ENCODE measurements at regions not wholly inside any gene's neighbourhood (a gene's known extent, or its start where the extent isn't known, plus 50 kb on each side); places are given as distances from the start of the nearest gene placed in this dataset.
A peak's percentile ranks its signal among the peaks of the same experiment; 100 is the strongest.
"Not testable (repeated sequence)": the region's sequence is repeated elsewhere in the genome, so short reads cannot be mapped to it uniquely, and the experiment has no call there.

GRCh38 chr17:21823090-21823489 is 130.8 kb downstream of the KCNJ18 start:
- no peak for DNase-seq
- CTCF ChIA-PET: no interaction called here
- Mint-ChIP-seq H3K36me3 (no peaks in the 10 kb centered on the region), H3K4me1 (no peaks in the 10 kb centered on the region), H3K4me3 (no peak overlapping the region), H3K9me3 (no peaks in the 10 kb centered on the region), H3K27ac (no peak overlapping the region), H3K27me3 (no peaks in the 10 kb centered on the region)

- no peaks in the 10 kb centered on the region for H3K36me3 Mint-ChIP-seq
- no peak for DNase-seq
- no peaks in the 10 kb centered on the region for H3K9me3 Mint-ChIP-seq
- no peaks in the 10 kb centered on the region for H3K27me3 Mint-ChIP-seq
- CTCF ChIA-PET: no interaction called here
- no peak overlapping the region for H3K4me3 Mint-ChIP-seq
- H3K27ac Mint-ChIP-seq: no peak overlapping the region
- no peaks in the 10 kb centered on the region for H3K4me1 Mint-ChIP-seq
Observed at GRCh38 chr17:21823643-21824042, 131.3 kb downstream of the KCNJ18 start.

GRCh38 chr17:21841839-21842238 is 149.5 kb downstream of the KCNJ18 start:
- H3K27ac Mint-ChIP-seq: peak overlapping the region; percentile 76
- H3K4me1 Mint-ChIP-seq: no peaks in the 10 kb centered on the region
- peaks cover 2% of the 10 kb centered on the region for H3K36me3 Mint-ChIP-seq
- no peak for DNase-seq
- H3K4me3 Mint-ChIP-seq: no peak overlapping the region
- CTCF ChIA-PET: no interaction called here
- H3K9me3 Mint-ChIP-seq: peaks cover 19% of the 10 kb centered on the region
- peaks cover 4% of the 10 kb centered on the region for H3K27me3 Mint-ChIP-seq

GRCh38 chr17:21842332-21843317 is 150.3 kb downstream of the KCNJ18 start:
- no peaks in the 10 kb centered on the region for H3K4me1 Mint-ChIP-seq
- H3K36me3 Mint-ChIP-seq: peaks cover 2% of the 10 kb centered on the region
- no peak overlapping the region for H3K4me3 Mint-ChIP-seq
- peaks cover 19% of the 10 kb centered on the region for H3K9me3 Mint-ChIP-seq
- peaks cover 4% of the 10 kb centered on the region for H3K27me3 Mint-ChIP-seq
- DNase-seq: no peak
- no peak overlapping the region for H3K27ac Mint-ChIP-seq
- CTCF ChIA-PET: no interaction called here

- CTCF ChIA-PET: no interaction called here
- Mint-ChIP-seq H3K4me1 (no peaks in the 10 kb centered on the region), H3K4me3 (no peak overlapping the region), H3K36me3 (peaks cover 2% of the 10 kb centered on the region), H3K9me3 (peaks cover 23% of the 10 kb centered on the region), H3K27me3 (peaks cover 4% of the 10 kb centered on the region), H3K27ac (no peak overlapping the region)
- DNase-seq: no peak
Observed at GRCh38 chr17:21843318-21843865, 151.1 kb downstream of the KCNJ18 start.

- H3K4me3 Mint-ChIP-seq: no peak overlapping the region
- H3K27ac Mint-ChIP-seq: peak overlapping the region; percentile 70
- DNase-seq: no peak
- peaks cover 4% of the 10 kb centered on the region for H3K27me3 Mint-ChIP-seq
- CTCF ChIA-PET: no interaction called here
- peaks cover 2% of the 10 kb centered on the region for H3K36me3 Mint-ChIP-seq
- peaks cover 26% of the 10 kb centered on the region for H3K9me3 Mint-ChIP-seq
- no peaks in the 10 kb centered on the region for H3K4me1 Mint-ChIP-seq
Observed at GRCh38 chr17:21843951-21844590, 151.7 kb downstream of the KCNJ18 start.

GRCh38 chr17:21848510-21848909 is 156.2 kb downstream of the KCNJ18 start:
- DNase-seq, H3K4me1 Mint-ChIP-seq, H3K36me3 Mint-ChIP-seq, H3K4me3 Mint-ChIP-seq, CTCF ChIA-PET, H3K27me3 Mint-ChIP-seq, H3K27ac Mint-ChIP-seq: not testable (repeated sequence)
- peaks cover 31% of the 10 kb centered on the region for H3K9me3 Mint-ChIP-seq

- H3K9me3 Mint-ChIP-seq: peaks cover 31% of the 10 kb centered on the region
- H3K27ac Mint-ChIP-seq, H3K36me3 Mint-ChIP-seq, H3K4me1 Mint-ChIP-seq, H3K27me3 Mint-ChIP-seq, CTCF ChIA-PET, DNase-seq, H3K4me3 Mint-ChIP-seq: not testable (repeated sequence)
Observed at GRCh38 chr17:21849030-21849429, 156.7 kb downstream of the KCNJ18 start.

- H3K4me3 Mint-ChIP-seq: not testable (repeated sequence)
Observed at GRCh38 chr17:21850614-21851013, 158.3 kb downstream of the KCNJ18 start.

More at GRCh38 chr17:21850614-21851013, 158.3 kb downstream of the KCNJ18 start:
- H3K4me1 Mint-ChIP-seq, H3K36me3 Mint-ChIP-seq, H3K27ac Mint-ChIP-seq, CTCF ChIA-PET, H3K27me3 Mint-ChIP-seq, DNase-seq: not testable (repeated sequence)
- H3K9me3 Mint-ChIP-seq: peaks cover 22% of the 10 kb centered on the region

All from activated naive CD4-positive, alpha-beta T cell treated with anti-CD3 and anti-CD28 coated beads, Interleukin-2, amount 10 ng/mL, durations not matched to agents 7 days and 5 days (primary cell).